ENCODE measurements at regions not wholly inside any gene's neighbourhood (a gene's known extent, or its start where the extent isn't known, plus 50 kb on each side); places are given as distances from the start of the nearest gene placed in this dataset.

- no peak overlapping the region for H3K27ac Mint-ChIP-seq (ENCODE audit: unreplicated experiment)
- no peaks in the 10 kb centered on the region for H3K9me3 Mint-ChIP-seq (ENCODE audit: unreplicated experiment)
- DNase-seq (ENCODE audit: low spot score) = no peak
- H3K27me3 Mint-ChIP-seq (ENCODE audit: unreplicated experiment) = no peaks in the 10 kb centered on the region
- H3K4me1 Mint-ChIP-seq (ENCODE audit: unreplicated experiment) = peaks cover 15% of the 10 kb centered on the region
- H3K4me3 Mint-ChIP-seq (ENCODE audit: unreplicated experiment) = no peak overlapping the region
- TF ChIP-seq CTCF (IDR thresholded peaks at IDR 0.05; ENCODE audit: unreplicated experiment) = no peak
- H3K36me3 Mint-ChIP-seq (ENCODE audit: low read depth, unreplicated experiment) = no peaks in the 10 kb centered on the region
Measured at GRCh38 chr12:114744691-114745090, 60.7 kb upstream of the TBX3 start.

- no peaks in the 10 kb centered on the region for H3K9me3 Mint-ChIP-seq (ENCODE audit: unreplicated experiment)
- no peaks in the 10 kb centered on the region for H3K27me3 Mint-ChIP-seq (ENCODE audit: unreplicated experiment)
- H3K36me3 Mint-ChIP-seq (ENCODE audit: low read depth, unreplicated experiment) = no peaks in the 10 kb centered on the region
- peaks cover 15% of the 10 kb centered on the region for H3K4me1 Mint-ChIP-seq (ENCODE audit: unreplicated experiment)
- DNase-seq (ENCODE audit: low spot score) = no peak
- no peak overlapping the region for H3K4me3 Mint-ChIP-seq (ENCODE audit: unreplicated experiment)
- H3K27ac Mint-ChIP-seq (ENCODE audit: unreplicated experiment) = no peak overlapping the region
- TF ChIP-seq CTCF (IDR thresholded peaks at IDR 0.05; ENCODE audit: unreplicated experiment) = no peak
Measured at GRCh38 chr12:114744285-114744684, 60.3 kb upstream of the TBX3 start.

GRCh38 chr12:114743799-114744198, 59.8 kb upstream of the TBX3 start:
- no peak overlapping the region for H3K27ac Mint-ChIP-seq (ENCODE audit: unreplicated experiment)
- no peaks in the 10 kb centered on the region for H3K27me3 Mint-ChIP-seq (ENCODE audit: unreplicated experiment)
- DNase-seq (ENCODE audit: low spot score) = no peak
- no peak for TF ChIP-seq CTCF (IDR thresholded peaks at IDR 0.05; ENCODE audit: unreplicated experiment)
- no peak overlapping the region for H3K4me3 Mint-ChIP-seq (ENCODE audit: unreplicated experiment)
- H3K4me1 Mint-ChIP-seq (ENCODE audit: unreplicated experiment) = peaks cover 15% of the 10 kb centered on the region
- H3K36me3 Mint-ChIP-seq (ENCODE audit: low read depth, unreplicated experiment) = no peaks in the 10 kb centered on the region
- no peaks in the 10 kb centered on the region for H3K9me3 Mint-ChIP-seq (ENCODE audit: unreplicated experiment)

- H3K36me3 Mint-ChIP-seq (ENCODE audit: low read depth, unreplicated experiment) = no peaks in the 10 kb centered on the region
- TF ChIP-seq CTCF (IDR thresholded peaks at IDR 0.05; ENCODE audit: unreplicated experiment) = no peak
- no peak overlapping the region for H3K27ac Mint-ChIP-seq (ENCODE audit: unreplicated experiment)
- no peak overlapping the region for H3K4me3 Mint-ChIP-seq (ENCODE audit: unreplicated experiment)
- no peak for DNase-seq (ENCODE audit: low spot score)
- no peaks in the 10 kb centered on the region for H3K9me3 Mint-ChIP-seq (ENCODE audit: unreplicated experiment)
- H3K27me3 Mint-ChIP-seq (ENCODE audit: unreplicated experiment) = no peaks in the 10 kb centered on the region
- H3K4me1 Mint-ChIP-seq (ENCODE audit: unreplicated experiment) = peaks cover 15% of the 10 kb centered on the region
Measured at GRCh38 chr12:114743289-114743688, 59.3 kb upstream of the TBX3 start.

- TF ChIP-seq CTCF (IDR thresholded peaks at IDR 0.05; ENCODE audit: unreplicated experiment) = no peak
- H3K36me3 Mint-ChIP-seq (ENCODE audit: low read depth, unreplicated experiment) = no peaks in the 10 kb centered on the region
- H3K4me1 Mint-ChIP-seq (ENCODE audit: unreplicated experiment) = peaks cover 13% of the 10 kb centered on the region
- DNase-seq (ENCODE audit: low spot score) = no peak
- H3K27me3 Mint-ChIP-seq (ENCODE audit: unreplicated experiment) = peaks cover 2% of the 10 kb centered on the region
- H3K9me3 Mint-ChIP-seq (ENCODE audit: unreplicated experiment) = no peaks in the 10 kb centered on the region
- H3K27ac Mint-ChIP-seq (ENCODE audit: unreplicated experiment) = no peak overlapping the region
- no peak overlapping the region for H3K4me3 Mint-ChIP-seq (ENCODE audit: unreplicated experiment)
Measured at GRCh38 chr12:114742363-114742762, 58.4 kb upstream of the TBX3 start.
